GM23338 (cell line): ENCODE measurements at regions not wholly inside any gene's neighbourhood (a gene's known extent, or its start where the extent isn't known, plus 50 kb on each side); places are given as distances from the start of the nearest gene placed in this dataset.

Experiments
- ATAC-seq: fragments of 200-7000 bp; cut with Tn5 transposase; 3 replicates; pipeline ENCODE4 v1.9.1; 2020
- DNase-seq: peaks from one replicate; pipeline ENCODE4 v3.0.0-alpha.2; 2015; ENCODE audit warnings: low spot score
- H2AFZ ChIP-seq: fragments of 200-600 bp; sonication (generic); 2 replicates; pipeline ENCODE4 v1.8.0; 2016; ENCODE audit warnings: antibody characterized with exemption, mild to moderate bottlenecking, moderate library complexity
- H3F3A ChIP-seq: fragments of 200-600 bp; sonication (generic); replicated peaks from 2 replicates; pipeline ENCODE4 v1.8.0; 2017; ENCODE audit warnings: antibody characterized with exemption, mixed run types, low read depth
- H3K27ac ChIP-seq: fragments of 200-600 bp; sonication (generic); 2 replicates; pipeline ENCODE4 v1.6.1; 2016; ENCODE audit warnings: low read depth
- H3K27me3 ChIP-seq: fragments of 200-600 bp; sonication (generic); 2 replicates; pipeline ENCODE4 v1.8.0; 2016; ENCODE audit warnings: mild to moderate bottlenecking, mixed run types, moderate library complexity; ENCODE audit not compliant: insufficient read depth
- H3K36me3 ChIP-seq: fragments of 200-600 bp; sonication (generic); 2 replicates; pipeline ENCODE4 v1.8.0; 2016; ENCODE audit warnings: mild to moderate bottlenecking; ENCODE audit not compliant: insufficient read depth
- H3K4me1 ChIP-seq: fragments of 200-600 bp; sonication (generic); 2 replicates; pipeline ENCODE4 v1.8.0; 2016; ENCODE audit warnings: mild to moderate bottlenecking, moderate library complexity; ENCODE audit not compliant: insufficient read depth
- H3K4me2 ChIP-seq: fragments of 200-600 bp; sonication (generic); 2 replicates; pipeline ENCODE4 v1.7.1; 2017; ENCODE audit warnings: mixed run types
- H3K4me3 ChIP-seq: fragments of 200-600 bp; sonication (generic); 2 replicates; pipeline ENCODE4 v1.6.1; 2016; ENCODE audit warnings: mixed run types
- H3K79me2 ChIP-seq: fragments of 200-600 bp; sonication (generic); replicated peaks from 2 replicates; pipeline ENCODE4 v1.8.0; 2017; ENCODE audit warnings: mild to moderate bottlenecking; ENCODE audit not compliant: insufficient read depth
- H3K9me2 ChIP-seq: fragments of 200-600 bp; sonication (generic); 2 replicates; pipeline ENCODE4 v1.8.0; 2017; ENCODE audit not compliant: insufficient read depth
- H4K20me1 ChIP-seq: fragments of 200-600 bp; sonication (generic); replicated peaks from 2 replicates; pipeline ENCODE4 v1.8.0; 2017; ENCODE audit warnings: mild to moderate bottlenecking; ENCODE audit not compliant: insufficient read depth
- H3K27ac Mint-ChIP-seq: 2 replicates; pipeline ENCODE4 v1.8.0; 2020; ENCODE audit warnings: inconsistent platforms, mild to moderate bottlenecking, moderate library complexity, mixed read lengths
- H3K27me3 Mint-ChIP-seq: 3 replicates; pipeline ENCODE4 v1.8.0; 2022; ENCODE audit warnings: low read depth, mild to moderate bottlenecking, moderate library complexity, mixed read lengths, inconsistent platforms; ENCODE audit not compliant: insufficient read depth, poor library complexity
- H3K36me3 Mint-ChIP-seq: 3 replicates; pipeline ENCODE4 v1.8.0; 2021; ENCODE audit warnings: low read depth, mild to moderate bottlenecking, inconsistent platforms, moderate library complexity, mixed read lengths
- H3K4me1 Mint-ChIP-seq: 3 replicates; pipeline ENCODE4 v1.8.0; 2020; ENCODE audit warnings: mild to moderate bottlenecking, inconsistent platforms, mixed read lengths
- H3K4me3 Mint-ChIP-seq: 3 replicates; pipeline ENCODE4 v1.8.0; 2021; ENCODE audit warnings: moderate library complexity, mild to moderate bottlenecking, inconsistent platforms, mixed read lengths
- H3K9me3 Mint-ChIP-seq: 3 replicates; pipeline ENCODE4 v1.8.0; 2020; ENCODE audit warnings: moderate library complexity, mild to moderate bottlenecking, inconsistent platforms, mixed read lengths
- CREB1 ChIP-seq: fragments of 250-450 bp; sonication (Bioruptor Pico); IDR thresholded peaks from 2 replicates; pipeline ENCODE4 v1.5.0; 2020; ENCODE audit warnings: low read depth, mild to moderate bottlenecking, moderate library complexity
- CTCF ChIP-seq, 2 experiments: fragments of 200-600 bp in 1 of 2; sonication (generic) in 1 of 2; conservative IDR thresholded peaks; 2 replicates each; pipeline versions ENCODE4 v1.5.1 to v1.6.1; 2016 to 2017; ENCODE audit warnings: antibody characterized with exemption in 2 of 2, low read depth in 2 of 2, mild to moderate bottlenecking in 2 of 2, moderate library complexity in 1 of 2
- ETS1 ChIP-seq: IDR thresholded peaks from 2 replicates; pipeline ENCODE4 v1.6.1; 2016; ENCODE audit warnings: antibody characterized with exemption
- EZH2 ChIP-seq: fragments of 200-600 bp; sonication (generic); IDR thresholded peaks from one replicate; pipeline ENCODE4 v1.8.0; 2017; ENCODE audit warnings: antibody characterized with exemption, mild to moderate bottlenecking, low read depth; ENCODE audit not compliant: unreplicated experiment
- EZH2phosphoT487 ChIP-seq: fragments of 200-600 bp; sonication (generic); IDR thresholded peaks from one replicate; pipeline ENCODE4 v1.8.1; 2018; ENCODE audit warnings: antibody characterized with exemption; ENCODE audit not compliant: unreplicated experiment
- JUNB ChIP-seq: IDR thresholded peaks from one replicate; pipeline ENCODE4 v1.6.1; 2016; ENCODE audit warnings: antibody characterized with exemption; ENCODE audit not compliant: unreplicated experiment
- NANOG ChIP-seq: IDR thresholded peaks from 2 replicates; pipeline ENCODE4 v1.6.1; 2016; ENCODE audit warnings: antibody characterized with exemption, borderline replicate concordance
- POLR2AphosphoS5 ChIP-seq: IDR thresholded peaks from 2 replicates; pipeline ENCODE4 v1.6.1; 2016; ENCODE audit warnings: antibody characterized with exemption, low read depth
- REST ChIP-seq: IDR thresholded peaks from one replicate; pipeline ENCODE4 v1.6.1; 2018; ENCODE audit warnings: antibody characterized with exemption; ENCODE audit not compliant: unreplicated experiment
- STAT1 ChIP-seq: IDR thresholded peaks from one replicate; pipeline ENCODE4 v1.6.1; 2016; ENCODE audit warnings: antibody characterized with exemption; ENCODE audit not compliant: unreplicated experiment
- ZNF114 ChIP-seq: fragments of 250-450 bp; sonication (Bioruptor Pico); IDR thresholded peaks from 2 replicates; pipeline ENCODE4 v1.5.0; 2020; ENCODE audit warnings: mild to moderate bottlenecking, moderate library complexity
- ZNF331 ChIP-seq: fragments of 250-450 bp; sonication (Bioruptor Pico); IDR thresholded peaks from 2 replicates; pipeline ENCODE4 v1.5.0; 2020; ENCODE audit warnings: low read depth, mild to moderate bottlenecking, moderate library complexity
- TF ChIP-seq, protein P1 (sequence below): fragments of 250-450 bp; sonication (Bioruptor Pico); IDR thresholded peaks from 2 replicates; pipeline ENCODE4 v1.5.0; 2020; ENCODE audit warnings: mild to moderate bottlenecking, moderate library complexity

DNA sequence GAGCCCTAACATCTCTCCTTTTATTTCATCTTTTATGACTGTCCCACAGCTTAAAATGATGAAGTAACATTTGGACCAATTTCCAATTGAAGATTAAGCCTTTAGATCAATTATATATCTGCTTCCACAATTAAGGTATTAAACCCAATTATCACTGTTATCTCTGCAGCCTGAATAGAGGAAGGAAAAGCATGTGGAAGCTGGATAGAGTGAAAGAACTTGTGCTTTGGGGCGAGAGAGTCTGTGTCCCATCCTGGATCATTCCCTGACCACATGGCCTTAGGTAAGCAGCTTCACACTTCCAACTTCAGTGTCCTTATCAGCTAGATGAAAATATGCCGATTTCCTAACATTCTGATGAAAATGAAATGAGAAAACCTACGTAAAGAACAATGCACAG, 61.4 kb upstream of the TSPAN8 start:
- Histone ChIP-seq H3K36me3 (no peaks in the 10 kb centered on the region), H3K9me2 (peaks cover 4% of the 10 kb centered on the region), H3F3A (no peaks in the 10 kb centered on the region), H3K4me1 (peaks cover 6% of the 10 kb centered on the region; the same call in 1 of the 2 replicates), H3K4me2 (no peak overlapping the region), H3K79me2 (no peaks in the 10 kb centered on the region), H3K27ac (no peak overlapping the region), H3K27me3 (no peaks in the 10 kb centered on the region), H3K4me3 (no peak overlapping the region), H2AFZ (no peak overlapping the region), H4K20me1 (no peaks in the 10 kb centered on the region)
- TF ChIP-seq STAT1 (no peak), REST (no peak), ZNF114 (CRISPR knock-in tag) (no peak), JUNB (no peak), POLR2AphosphoS5 (no peak), EZH2phosphoT487 (no peak), NANOG (no peak), CTCF (conservative IDR thresholded peaks at IDR 0.05; ENCODE audit: low read depth in 2 of 2) (no peak), ETS1 (no peak), EZH2 (no peak), CREB1 (no peak), ZNF331 (CRISPR knock-in tag) (no peak)
- TF ChIP-seq, protein P1, sequence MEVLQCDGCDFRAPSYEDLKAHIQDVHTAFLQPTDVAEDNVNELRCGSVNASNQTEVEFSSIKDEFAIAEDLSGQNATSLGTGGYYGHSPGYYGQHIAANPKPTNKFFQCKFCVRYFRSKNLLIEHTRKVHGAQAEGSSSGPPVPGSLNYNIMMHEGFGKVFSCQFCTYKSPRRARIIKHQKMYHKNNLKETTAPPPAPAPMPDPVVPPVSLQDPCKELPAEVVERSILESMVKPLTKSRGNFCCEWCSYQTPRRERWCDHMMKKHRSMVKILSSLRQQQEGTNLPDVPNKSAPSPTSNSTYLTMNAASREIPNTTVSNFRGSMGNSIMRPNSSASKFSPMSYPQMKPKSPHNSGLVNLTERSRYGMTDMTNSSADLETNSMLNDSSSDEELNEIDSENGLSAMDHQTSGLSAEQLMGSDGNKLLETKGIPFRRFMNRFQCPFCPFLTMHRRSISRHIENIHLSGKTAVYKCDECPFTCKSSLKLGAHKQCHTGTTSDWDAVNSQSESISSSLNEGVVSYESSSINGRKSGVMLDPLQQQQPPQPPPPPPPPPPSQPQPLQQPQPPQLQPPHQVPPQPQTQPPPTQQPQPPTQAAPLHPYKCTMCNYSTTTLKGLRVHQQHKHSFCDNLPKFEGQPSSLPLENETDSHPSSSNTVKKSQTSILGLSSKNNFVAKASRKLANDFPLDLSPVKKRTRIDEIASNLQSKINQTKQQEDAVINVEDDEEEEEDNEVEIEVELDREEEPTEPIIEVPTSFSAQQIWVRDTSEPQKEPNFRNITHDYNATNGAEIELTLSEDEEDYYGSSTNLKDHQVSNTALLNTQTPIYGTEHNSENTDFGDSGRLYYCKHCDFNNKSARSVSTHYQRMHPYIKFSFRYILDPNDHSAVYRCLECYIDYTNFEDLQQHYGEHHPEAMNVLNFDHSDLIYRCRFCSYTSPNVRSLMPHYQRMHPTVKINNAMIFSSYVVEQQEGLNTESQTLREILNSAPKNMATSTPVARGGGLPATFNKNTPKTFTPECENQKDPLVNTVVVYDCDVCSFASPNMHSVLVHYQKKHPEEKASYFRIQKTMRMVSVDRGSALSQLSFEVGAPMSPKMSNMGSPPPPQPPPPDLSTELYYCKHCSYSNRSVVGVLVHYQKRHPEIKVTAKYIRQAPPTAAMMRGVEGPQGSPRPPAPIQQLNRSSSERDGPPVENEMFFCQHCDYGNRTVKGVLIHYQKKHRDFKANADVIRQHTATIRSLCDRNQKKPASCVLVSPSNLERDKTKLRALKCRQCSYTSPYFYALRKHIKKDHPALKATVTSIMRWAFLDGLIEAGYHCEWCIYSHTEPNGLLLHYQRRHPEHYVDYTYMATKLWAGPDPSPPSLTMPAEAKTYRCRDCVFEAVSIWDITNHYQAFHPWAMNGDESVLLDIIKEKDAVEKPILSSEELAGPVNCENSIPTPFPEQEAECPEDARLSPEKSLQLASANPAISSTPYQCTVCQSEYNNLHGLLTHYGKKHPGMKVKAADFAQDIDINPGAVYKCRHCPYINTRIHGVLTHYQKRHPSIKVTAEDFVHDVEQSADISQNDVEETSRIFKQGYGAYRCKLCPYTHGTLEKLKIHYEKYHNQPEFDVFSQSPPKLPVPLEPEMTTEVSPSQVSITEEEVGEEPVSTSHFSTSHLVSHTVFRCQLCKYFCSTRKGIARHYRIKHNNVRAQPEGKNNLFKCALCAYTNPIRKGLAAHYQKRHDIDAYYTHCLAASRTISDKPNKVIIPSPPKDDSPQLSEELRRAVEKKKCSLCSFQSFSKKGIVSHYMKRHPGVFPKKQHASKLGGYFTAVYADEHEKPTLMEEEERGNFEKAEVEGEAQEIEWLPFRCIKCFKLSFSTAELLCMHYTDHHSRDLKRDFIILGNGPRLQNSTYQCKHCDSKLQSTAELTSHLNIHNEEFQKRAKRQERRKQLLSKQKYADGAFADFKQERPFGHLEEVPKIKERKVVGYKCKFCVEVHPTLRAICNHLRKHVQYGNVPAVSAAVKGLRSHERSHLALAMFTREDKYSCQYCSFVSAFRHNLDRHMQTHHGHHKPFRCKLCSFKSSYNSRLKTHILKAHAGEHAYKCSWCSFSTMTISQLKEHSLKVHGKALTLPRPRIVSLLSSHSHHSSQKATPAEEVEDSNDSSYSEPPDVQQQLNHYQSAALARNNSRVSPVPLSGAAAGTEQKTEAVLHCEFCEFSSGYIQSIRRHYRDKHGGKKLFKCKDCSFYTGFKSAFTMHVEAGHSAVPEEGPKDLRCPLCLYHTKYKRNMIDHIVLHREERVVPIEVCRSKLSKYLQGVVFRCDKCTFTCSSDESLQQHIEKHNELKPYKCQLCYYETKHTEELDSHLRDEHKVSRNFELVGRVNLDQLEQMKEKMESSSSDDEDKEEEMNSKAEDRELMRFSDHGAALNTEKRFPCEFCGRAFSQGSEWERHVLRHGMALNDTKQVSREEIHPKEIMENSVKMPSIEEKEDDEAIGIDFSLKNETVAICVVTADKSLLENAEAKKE, result no peak
- Mint-ChIP-seq H3K9me3 (no peaks in the 10 kb centered on the region), H3K27ac (no peak overlapping the region), H3K4me3 (no peak overlapping the region), H3K36me3 (no peaks in the 10 kb centered on the region), H3K27me3 (peaks cover 1% of the 10 kb centered on the region), H3K4me1 (peaks cover 15% of the 10 kb centered on the region)
- no peak for DNase-seq
- no peak for ATAC-seq
